GM13976 (cell line): ENCODE measurements at regions not wholly inside any gene's neighbourhood (a gene's known extent, or its start where the extent isn't known, plus 50 kb on each side); places are given as distances from the start of the nearest gene placed in this dataset.

Experiments used
- DNase-seq: peaks from one replicate; pipeline ENCODE4 v3.0.0; 2012; ENCODE audit warnings: low spot score
- in situ Hi-C: fragments of 300-500 bp; cut with MboI; formaldehyde crosslinking; loops from one replicate; pipeline ENCODE4 v1.12.0; 2022; ENCODE audit warnings: low sequenced_read_pairs, mixed read lengths, inconsistent platforms; ENCODE audit not compliant: unreplicated experiment
- TF ChIP-seq, protein P1 (sequence below): IDR thresholded peaks from 2 replicates; pipeline ENCODE4 v1.5.1; 2012; ENCODE audit warnings: borderline replicate concordance, mild to moderate bottlenecking; ENCODE audit not compliant: insufficient read depth; ENCODE audit errors: extremely low read depth, missing control alignments, control extremely low read depth

DNA sequence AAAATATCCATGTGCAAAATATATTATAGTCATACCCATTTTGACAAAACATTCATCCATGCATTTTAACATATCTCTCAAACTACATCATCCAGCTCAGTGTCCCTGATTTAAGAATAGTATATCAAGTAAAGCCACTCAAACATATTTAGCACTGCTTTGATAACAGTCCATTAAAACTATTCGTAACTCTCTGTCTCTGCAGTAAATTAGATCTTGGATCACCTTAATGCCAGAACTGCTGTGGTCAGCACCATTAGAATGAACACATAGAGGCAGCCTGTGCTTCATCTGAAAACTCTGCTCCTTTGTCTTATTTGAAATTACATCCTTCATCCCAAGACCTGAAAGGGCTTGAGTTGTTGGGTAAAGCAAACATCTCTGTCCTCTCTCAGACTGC lies 234.0 kb downstream of the MBD2 start:
- in situ Hi-C loops: no loop called here
- TF ChIP-seq, protein P1, sequence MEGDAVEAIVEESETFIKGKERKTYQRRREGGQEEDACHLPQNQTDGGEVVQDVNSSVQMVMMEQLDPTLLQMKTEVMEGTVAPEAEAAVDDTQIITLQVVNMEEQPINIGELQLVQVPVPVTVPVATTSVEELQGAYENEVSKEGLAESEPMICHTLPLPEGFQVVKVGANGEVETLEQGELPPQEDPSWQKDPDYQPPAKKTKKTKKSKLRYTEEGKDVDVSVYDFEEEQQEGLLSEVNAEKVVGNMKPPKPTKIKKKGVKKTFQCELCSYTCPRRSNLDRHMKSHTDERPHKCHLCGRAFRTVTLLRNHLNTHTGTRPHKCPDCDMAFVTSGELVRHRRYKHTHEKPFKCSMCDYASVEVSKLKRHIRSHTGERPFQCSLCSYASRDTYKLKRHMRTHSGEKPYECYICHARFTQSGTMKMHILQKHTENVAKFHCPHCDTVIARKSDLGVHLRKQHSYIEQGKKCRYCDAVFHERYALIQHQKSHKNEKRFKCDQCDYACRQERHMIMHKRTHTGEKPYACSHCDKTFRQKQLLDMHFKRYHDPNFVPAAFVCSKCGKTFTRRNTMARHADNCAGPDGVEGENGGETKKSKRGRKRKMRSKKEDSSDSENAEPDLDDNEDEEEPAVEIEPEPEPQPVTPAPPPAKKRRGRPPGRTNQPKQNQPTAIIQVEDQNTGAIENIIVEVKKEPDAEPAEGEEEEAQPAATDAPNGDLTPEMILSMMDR: no peak
- no peak for DNase-seq

DNA sequence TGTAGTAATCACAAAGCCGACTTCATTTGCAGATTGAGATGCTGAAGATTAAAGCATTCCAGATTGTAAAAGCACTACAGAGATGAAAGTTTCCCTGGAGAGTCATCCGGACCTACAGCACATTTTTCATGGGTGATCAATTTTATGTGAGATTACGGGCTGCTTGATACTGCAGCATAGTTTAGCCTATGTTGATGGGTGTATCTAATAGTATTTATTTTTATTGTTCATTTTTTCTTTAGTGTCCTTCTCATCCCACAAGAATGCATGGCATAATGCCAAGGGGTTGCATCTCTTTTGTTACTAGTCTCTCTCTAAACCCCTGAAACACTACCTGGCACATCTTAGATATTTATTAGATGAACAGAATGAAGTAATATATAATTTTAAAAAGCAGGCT lies 240.4 kb downstream of the MBD2 start:
- DNase-seq: no peak
- TF ChIP-seq, protein P1: no peak
- in situ Hi-C loops: no loop called here

DNA sequence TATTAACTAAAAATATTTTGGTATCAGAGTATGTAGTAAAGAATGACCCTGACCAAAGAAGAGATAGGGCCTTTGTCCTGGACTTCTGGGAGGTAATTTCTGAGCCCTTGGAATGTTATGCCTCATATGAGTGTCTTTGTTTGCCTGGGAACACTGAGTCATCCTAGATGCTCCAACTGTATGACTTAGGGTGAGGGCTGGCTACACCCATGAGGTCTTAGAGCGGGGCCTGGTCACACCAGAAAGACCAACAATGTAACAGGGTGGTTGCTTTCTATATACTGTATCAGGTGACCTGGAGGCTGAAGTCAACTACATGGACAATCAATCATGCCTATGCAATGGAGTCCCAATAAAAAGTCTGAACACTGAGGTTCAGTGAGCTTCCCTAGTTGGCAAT lies 253.1 kb downstream of the MBD2 start:
- no peak for DNase-seq
- TF ChIP-seq, protein P1: no peak
- in situ Hi-C loops: no loop called here

DNA sequence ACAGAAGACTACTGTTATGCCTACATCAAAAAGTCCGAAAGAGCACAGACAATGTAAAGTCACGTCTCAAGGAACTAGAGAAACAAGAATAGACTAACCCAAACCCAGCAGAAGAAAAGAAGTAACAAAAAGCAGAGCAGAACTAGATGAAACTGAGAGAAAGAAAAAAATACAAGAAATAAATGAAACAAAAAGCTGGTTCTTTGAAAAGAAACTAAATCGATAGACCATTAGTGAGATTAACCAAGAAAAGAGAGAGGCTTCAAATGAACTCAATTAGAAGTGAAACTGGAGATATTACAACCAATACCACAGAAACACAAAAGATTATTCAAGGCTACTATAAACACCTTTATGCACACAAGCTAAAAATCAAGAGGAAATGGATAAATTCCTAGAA lies 271.8 kb downstream of the MBD2 start:
- DNase-seq: no peak
- TF ChIP-seq, protein P1: no peak
- in situ Hi-C loops: no loop called here

DNA sequence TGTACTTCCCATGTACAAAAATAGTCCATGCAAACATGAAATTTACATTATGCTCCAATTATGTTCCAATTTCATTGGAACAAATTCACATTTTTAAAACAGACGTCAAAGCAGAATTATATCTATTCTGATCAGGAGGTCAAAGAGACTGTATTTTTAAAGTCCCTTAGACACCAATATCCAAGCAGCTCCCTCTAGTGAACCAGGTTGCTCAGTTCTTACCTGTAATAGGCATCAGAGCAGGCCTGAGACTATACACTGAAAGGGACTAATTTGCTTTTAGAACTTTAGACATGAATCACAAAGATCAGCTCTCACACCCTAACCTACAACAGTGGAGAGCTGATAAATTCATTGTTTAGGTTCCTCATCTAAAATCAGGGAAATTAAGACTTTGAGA lies 273.9 kb downstream of the MBD2 start:
- in situ Hi-C loops: no loop called here
- TF ChIP-seq, protein P1: no peak
- DNase-seq: no peak

DNA sequence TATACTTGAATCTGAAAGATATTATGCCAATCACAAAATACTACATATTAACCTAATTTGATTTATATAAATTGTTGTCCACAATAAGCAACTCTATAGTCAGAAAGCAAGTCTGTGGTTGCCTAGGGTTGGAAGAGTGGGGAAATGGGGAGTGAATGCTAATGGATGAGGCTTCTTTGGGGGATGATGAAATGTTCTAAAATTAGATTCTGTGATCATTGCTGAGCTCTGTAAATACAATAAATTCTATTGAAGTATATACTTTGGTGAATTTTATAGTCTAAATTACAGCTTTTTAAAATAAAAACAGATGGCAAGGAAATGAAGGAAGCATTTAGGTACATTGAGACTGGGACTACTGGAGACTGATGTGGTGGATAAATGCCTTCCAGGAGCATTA lies 275.5 kb downstream of the MBD2 start:
- TF ChIP-seq, protein P1: no peak
- no peak for DNase-seq
- in situ Hi-C loops: no loop called here

DNA sequence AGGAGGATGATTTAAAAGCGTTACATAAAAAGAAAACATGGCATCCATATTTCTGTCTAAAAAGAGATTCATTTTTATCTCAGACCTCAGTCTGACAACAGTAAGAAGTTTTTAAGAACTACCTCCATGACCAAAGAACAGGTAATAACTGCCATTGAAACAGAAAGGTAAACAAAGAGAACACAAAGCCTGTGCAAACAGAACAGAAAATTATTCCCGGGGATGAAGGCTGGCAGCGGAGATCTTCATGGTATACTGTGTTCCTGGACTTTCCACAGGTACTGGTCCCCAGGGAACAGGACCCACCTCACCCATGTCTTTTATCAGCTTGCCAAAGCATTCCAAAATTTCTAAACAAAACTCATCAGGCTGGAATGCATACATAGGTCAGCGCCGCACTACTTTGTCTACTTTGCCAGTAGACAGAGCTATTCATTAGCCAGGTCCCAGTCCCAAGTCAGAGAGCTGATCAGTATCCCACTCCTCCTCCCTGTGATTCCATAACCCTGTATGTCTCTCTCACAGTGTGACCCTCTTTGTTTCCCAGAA lies 277.3 kb downstream of the MBD2 start:
- TF ChIP-seq, protein P1: no peak
- in situ Hi-C loops: no loop called here
- DNase-seq: no peak
